Neural crest cell (in vitro differentiated cells): ENCODE measurements at regions not wholly inside any gene's neighbourhood (a gene's known extent, or its start where the extent isn't known, plus 50 kb on each side); places are given as distances from the start of the nearest gene placed in this dataset.
"Not testable (repeated sequence)": the region's sequence is repeated elsewhere in the genome, so short reads cannot be mapped to it uniquely, and the experiment has no call there.

Experiments used
- DNase-seq: peaks from one replicate; pipeline ENCODE4 v3.0.0; 2021; ENCODE audit warnings: low read depth, mixed read lengths, low spot score
- H3K27ac Mint-ChIP-seq: one replicate; pipeline ENCODE4 v1.8.0; 2021; ENCODE audit warnings: mild to moderate bottlenecking, mixed read lengths; ENCODE audit not compliant: unreplicated experiment
- H3K27me3 Mint-ChIP-seq: 2 replicates; pipeline ENCODE4 v1.8.0; 2021; ENCODE audit warnings: low read depth, mild to moderate bottlenecking, mixed read lengths
- H3K36me3 Mint-ChIP-seq: 2 replicates; pipeline ENCODE4 v1.8.0; 2021; ENCODE audit warnings: low read depth, mild to moderate bottlenecking, mixed read lengths
- H3K4me1 Mint-ChIP-seq: 2 replicates; pipeline ENCODE4 v1.8.0; 2021; ENCODE audit warnings: mixed read lengths
- H3K4me3 Mint-ChIP-seq: one replicate; pipeline ENCODE4 v1.8.0; 2021; ENCODE audit warnings: mild to moderate bottlenecking, mixed read lengths
- H3K9me3 Mint-ChIP-seq: 2 replicates; pipeline ENCODE4 v1.8.0; 2021; ENCODE audit warnings: mixed read lengths
- CTCF ChIP-seq: fragments of 200-600 bp; sonication (generic); conservative IDR thresholded peaks from 2 replicates; pipeline ENCODE4 v1.5.0; 2021; ENCODE audit warnings: antibody characterized with exemption, mild to moderate bottlenecking

GRCh38 chr6:94144807-94145206 lies 725.4 kb upstream of the EPHA7 start:
- Mint-ChIP-seq H3K27me3 (no peaks in the 10 kb centered on the region), H3K36me3 (peaks cover 3% of the 10 kb centered on the region), H3K4me3 (no peak overlapping the region), H3K4me1 (no peaks in the 10 kb centered on the region), H3K27ac (no peak overlapping the region), H3K9me3 (peaks cover 3% of the 10 kb centered on the region)
- DNase-seq = no peak
- TF ChIP-seq CTCF = no peak

GRCh38 chr6:94137178-94137577 lies 717.8 kb upstream of the EPHA7 start:
- peaks cover 12% of the 10 kb centered on the region for H3K4me1 Mint-ChIP-seq
- not testable (repeated sequence) for H3K9me3 Mint-ChIP-seq, DNase-seq, H3K27me3 Mint-ChIP-seq, H3K4me3 Mint-ChIP-seq, H3K27ac Mint-ChIP-seq, H3K36me3 Mint-ChIP-seq

GRCh38 chr6:94133106-94133505 lies 713.7 kb upstream of the EPHA7 start:
- peaks cover 37% of the 10 kb centered on the region for H3K4me1 Mint-ChIP-seq
- H3K36me3 Mint-ChIP-seq = no peaks in the 10 kb centered on the region
- H3K27ac Mint-ChIP-seq = peak overlapping the region; percentile 30
- H3K27me3 Mint-ChIP-seq = no peaks in the 10 kb centered on the region
- TF ChIP-seq CTCF = no peak
- no peak for DNase-seq
- peaks cover 3% of the 10 kb centered on the region for H3K9me3 Mint-ChIP-seq
- H3K4me3 Mint-ChIP-seq = no peak overlapping the region

DNA sequence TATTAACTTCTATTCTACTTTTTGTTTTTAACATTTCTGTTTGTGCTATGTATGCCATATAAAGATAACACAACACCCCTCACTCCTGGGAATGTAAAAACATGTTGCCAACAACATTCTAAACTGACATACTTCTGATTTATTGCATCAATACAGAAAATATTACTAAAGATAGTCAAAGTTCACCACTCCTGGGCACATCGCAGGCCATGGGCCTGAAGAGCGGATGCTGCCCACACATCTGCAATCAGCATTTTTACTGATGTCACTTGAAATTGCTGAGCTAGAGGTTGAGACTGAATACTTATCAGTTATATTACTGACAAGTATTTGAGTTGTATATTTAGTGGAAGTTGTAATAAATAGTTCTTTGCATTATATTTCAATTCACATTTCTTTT lies 711.9 kb upstream of the EPHA7 start:
- Mint-ChIP-seq H3K4me3 (no peak overlapping the region), H3K27ac (no peak overlapping the region), H3K9me3 (no peaks in the 10 kb centered on the region), H3K36me3 (no peaks in the 10 kb centered on the region), H3K4me1 (peaks cover 40% of the 10 kb centered on the region), H3K27me3 (no peaks in the 10 kb centered on the region)
- TF ChIP-seq CTCF = no peak
- DNase-seq = no peak

DNA sequence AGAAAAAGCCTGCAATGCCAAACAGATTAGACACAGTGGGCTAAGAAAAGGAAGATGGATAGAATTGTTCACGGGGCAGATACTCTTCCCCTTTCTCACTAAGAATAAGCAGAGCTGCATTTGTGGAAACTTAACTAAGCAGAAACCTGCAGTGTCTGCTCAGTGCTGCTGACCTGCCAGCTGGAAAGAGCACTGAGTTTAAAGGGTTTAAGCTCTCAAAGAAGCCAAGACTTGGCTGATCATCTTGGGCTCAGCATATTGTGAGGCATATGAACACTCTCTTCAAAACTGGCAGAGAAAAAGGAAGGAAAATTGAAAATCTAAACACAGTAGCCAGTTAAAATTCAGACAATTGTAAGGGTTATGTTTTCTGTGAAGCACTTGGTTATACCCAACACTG lies 711.1 kb upstream of the EPHA7 start:
- no peak overlapping the region for H3K4me3 Mint-ChIP-seq
- H3K4me1 Mint-ChIP-seq = peaks cover 40% of the 10 kb centered on the region
- no peaks in the 10 kb centered on the region for H3K9me3 Mint-ChIP-seq
- H3K27me3 Mint-ChIP-seq = no peaks in the 10 kb centered on the region
- H3K36me3 Mint-ChIP-seq = no peaks in the 10 kb centered on the region
- H3K27ac Mint-ChIP-seq = no peak overlapping the region
- DNase-seq = no peak
- no peak for TF ChIP-seq CTCF

GRCh38 chr6:94129926-94130325 lies 710.6 kb upstream of the EPHA7 start:
- Mint-ChIP-seq H3K9me3 (no peaks in the 10 kb centered on the region), H3K27ac (no peak overlapping the region), H3K4me3 (no peak overlapping the region), H3K36me3 (no peaks in the 10 kb centered on the region), H3K4me1 (peaks cover 40% of the 10 kb centered on the region), H3K27me3 (no peaks in the 10 kb centered on the region)
- no peak for DNase-seq
- no peak for TF ChIP-seq CTCF
